ENCODE measurements at regions not wholly inside any gene's neighbourhood (a gene's known extent, or its start where the extent isn't known, plus 50 kb on each side); places are given as distances from the start of the nearest gene placed in this dataset.
"Not testable (repeated sequence)": the region's sequence is repeated elsewhere in the genome, so short reads cannot be mapped to it uniquely, and the experiment has no call there.

- no peak for DNase-seq
Observed at GRCh38 chr7:4438723-4439245, 243.3 kb upstream of the FOXK1 start.

DNA sequence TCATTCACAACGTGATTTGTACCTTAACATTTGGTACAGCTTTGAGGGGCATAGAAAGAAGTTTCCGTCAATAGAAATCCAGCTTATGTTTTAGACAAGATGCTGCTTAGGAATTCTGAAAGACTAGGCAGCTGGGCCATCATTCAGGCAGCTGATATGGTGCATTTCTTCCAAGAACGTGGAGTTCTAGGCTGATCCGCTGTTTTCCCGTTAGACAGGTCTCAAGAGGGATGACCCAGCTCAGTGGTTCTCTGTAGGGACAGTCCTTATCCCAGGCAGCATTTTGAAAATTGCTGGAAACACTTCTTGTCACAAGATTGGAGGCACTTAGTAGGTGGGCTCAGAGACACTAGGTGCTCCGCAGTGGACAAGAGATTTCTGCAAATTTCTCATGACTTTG, 242.7 kb upstream of the FOXK1 start:
- DNase-seq = no peak

DNA sequence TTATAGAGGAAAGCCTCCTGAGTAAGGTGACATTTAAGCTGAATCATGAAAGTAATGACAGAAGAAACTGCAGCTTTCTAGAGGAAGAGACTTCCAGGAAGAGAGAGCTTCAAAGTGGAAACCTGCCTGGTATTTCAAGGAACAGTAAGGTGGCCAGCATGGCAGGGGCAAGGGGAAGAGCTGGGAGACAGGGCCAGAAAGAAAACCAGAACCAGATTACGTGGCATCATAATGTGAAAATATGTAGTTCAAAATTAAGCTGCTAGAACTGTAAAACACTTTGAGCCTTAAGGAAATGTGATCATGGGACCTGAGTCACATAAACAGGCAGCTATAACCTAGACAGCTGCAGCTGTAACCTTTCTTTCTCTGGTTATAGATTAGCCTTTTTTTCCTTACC, 238.0 kb upstream of the FOXK1 start:
- DNase-seq = no peak

DNA sequence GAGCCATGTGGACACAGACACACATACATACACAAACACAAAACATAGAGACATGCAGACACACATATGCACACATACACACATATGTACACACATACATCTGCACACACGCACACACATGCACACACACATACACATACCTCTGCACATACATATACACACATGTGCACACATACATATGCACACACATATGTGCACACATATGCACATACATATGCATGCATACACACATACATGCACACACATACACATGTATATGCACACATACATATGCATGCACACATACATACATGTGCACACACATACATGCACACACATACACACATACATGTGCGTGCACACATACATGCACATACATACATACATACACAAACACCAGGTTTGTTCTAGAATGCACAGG, 236.3 kb upstream of the FOXK1 start:
- DNase-seq = no peak

- no peak for DNase-seq
Observed at GRCh38 chr7:4449263-4449662, 232.8 kb upstream of the FOXK1 start.

GRCh38 chr7:4450483-4450882, 231.6 kb upstream of the FOXK1 start:
- no peak for DNase-seq

- DNase-seq = no peak
Observed at GRCh38 chr7:4460597-4460996, 221.5 kb upstream of the FOXK1 start.

DNA sequence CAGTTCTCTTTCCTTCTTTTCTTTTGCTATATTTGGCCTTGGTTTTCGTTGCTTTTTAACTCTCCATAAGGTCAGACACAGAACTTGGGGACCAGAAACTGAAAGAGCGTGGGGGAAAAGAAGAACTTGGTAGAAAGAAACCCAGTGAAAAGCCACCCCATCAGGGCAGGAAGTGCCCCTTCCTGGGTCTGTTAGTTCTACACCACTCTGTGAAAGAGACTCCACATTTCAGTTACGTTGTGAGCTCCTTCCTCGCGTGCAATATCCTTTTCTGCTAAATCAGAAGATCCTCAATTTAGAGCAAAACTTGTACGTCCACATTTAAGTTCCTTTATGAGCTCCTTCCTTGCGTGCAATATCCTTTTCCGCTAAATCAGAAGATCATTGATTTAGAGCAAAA, 220.6 kb upstream of the FOXK1 start:
- no peak for DNase-seq

GRCh38 chr7:4468320-4469102, 213.6 kb upstream of the FOXK1 start:
- DNase-seq = no peak

- DNase-seq = no peak
Observed at GRCh38 chr7:4470246-4470645, 211.8 kb upstream of the FOXK1 start.

GRCh38 chr7:4472728-4473127, 209.4 kb upstream of the FOXK1 start:
- DNase-seq = no peak

DNA sequence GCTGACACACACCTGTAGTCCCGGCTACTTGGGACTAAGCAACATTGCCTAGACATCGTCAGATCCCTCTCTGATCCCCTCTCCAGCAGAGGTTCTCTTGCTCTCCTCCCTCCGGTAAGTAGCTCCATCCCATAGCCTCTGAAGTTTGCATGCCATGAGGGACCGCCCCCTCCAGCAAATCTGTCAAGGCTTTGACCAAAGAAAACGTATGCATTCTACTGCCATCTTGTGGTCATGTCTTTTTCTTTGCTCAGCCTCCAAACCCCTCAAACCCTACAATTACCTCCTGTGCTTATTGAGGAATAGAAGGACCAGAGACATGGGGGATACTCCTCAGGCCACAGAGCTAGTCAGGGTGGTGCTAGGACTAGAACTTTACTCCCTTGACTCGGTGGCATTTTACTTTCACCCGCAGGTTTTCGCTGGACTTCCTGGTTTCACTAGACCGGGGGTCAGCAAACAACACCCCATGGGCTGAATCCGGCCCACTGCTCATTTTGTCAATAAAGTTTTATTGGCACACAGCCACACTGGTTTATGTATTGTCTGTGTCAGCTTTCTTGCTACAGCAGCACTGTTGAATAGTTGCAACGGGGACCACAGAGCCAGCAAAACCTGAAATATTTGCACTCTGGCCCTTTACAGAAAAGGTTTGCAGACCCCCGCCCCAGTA, 202.6 kb upstream of the FOXK1 start:
- peak; percentile 83 for DNase-seq

GRCh38 chr7:4480131-4480530, 202.0 kb upstream of the FOXK1 start:
- not testable (repeated sequence) for DNase-seq

GRCh38 chr7:4483851-4484250, 198.2 kb upstream of the FOXK1 start:
- no peak for DNase-seq

DNA sequence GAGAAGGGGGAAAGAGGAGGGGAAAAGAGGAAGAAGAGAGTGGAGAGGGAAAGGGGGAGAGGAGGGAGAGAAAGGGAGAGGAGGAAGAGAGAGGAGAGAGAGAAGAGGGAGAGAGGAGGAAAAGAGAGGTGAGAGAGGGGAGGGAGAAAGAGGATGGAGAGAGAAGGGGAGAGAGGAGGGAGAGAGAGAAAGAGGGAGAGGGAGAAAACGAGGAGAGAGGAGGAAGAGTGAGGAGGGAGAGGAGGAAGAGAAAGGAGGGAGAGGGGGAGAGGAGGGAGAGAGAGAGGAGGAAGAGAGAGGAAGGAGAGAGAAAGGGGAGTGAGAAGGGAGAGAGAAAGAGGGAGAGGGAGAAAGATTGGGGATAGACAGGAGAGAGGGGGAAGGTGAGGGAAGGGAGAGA, 197.6 kb upstream of the FOXK1 start:
- no peak for DNase-seq

DNA sequence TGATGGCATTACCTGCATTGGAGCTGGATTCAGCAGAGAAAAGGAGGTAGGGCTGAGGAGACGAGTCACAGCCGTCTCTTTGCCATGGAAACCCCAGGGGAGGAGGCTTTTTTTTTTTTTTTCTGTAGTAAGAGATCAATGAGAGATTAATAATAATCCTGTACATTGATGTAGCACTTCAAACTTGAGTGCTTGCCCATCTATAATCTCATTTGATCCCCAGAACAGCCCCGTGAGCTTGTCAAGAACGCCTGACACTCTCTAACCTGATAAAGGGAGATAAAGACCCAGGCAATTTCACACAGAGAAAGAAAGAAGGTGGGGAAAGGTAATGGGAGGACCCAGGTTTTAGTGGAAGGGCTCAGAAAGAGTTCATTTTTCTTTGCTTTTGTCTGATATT, 195.2 kb upstream of the FOXK1 start:
- DNase-seq = no peak

DNA sequence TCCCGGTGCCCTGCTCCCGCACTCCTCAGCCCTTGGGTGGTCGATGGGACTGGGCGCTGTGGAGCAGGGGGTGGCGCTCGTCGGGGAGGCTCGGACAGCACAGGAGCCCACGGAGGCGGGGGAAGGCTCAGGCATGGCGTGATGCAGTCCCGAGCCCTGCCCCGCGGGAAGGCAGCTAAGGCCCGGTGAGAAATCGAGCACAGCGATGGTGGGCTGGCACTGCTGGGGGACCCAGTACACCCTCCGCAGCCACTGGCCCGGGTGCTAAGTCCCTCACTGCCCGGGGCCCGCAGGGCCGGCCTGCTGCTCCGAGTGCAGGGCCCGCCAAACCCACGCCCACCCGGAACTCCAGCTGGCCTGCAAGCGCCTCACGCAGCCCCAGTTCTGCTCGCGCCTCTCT, 185.2 kb upstream of the FOXK1 start:
- not testable (repeated sequence) for DNase-seq

DNA sequence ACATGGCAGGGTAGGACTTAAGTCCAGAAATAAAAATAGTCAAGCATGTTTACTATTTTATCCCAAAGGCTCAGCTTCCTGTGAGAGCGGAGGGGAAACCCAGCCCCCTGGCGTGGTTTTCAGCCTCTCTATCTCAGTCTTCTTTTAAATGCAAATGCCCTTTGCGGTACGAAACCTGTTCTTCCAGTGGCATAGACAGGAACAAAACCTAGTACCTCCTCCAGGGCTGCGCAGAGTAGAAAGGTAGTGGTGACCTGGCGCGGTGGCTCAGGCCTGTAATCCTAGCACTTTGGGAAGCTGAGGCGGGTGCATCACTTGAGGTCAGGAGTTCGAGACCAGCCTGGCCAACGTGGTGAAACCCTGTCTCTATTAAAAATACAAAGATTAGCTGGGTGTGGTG, 181.3 kb upstream of the FOXK1 start:
- peak; percentile 3 for DNase-seq

GRCh38 chr7:4507886-4508285, 174.2 kb upstream of the FOXK1 start:
- not testable (repeated sequence) for DNase-seq

- no peak for DNase-seq
Observed at GRCh38 chr7:4513450-4513849, 168.6 kb upstream of the FOXK1 start.

DNA sequence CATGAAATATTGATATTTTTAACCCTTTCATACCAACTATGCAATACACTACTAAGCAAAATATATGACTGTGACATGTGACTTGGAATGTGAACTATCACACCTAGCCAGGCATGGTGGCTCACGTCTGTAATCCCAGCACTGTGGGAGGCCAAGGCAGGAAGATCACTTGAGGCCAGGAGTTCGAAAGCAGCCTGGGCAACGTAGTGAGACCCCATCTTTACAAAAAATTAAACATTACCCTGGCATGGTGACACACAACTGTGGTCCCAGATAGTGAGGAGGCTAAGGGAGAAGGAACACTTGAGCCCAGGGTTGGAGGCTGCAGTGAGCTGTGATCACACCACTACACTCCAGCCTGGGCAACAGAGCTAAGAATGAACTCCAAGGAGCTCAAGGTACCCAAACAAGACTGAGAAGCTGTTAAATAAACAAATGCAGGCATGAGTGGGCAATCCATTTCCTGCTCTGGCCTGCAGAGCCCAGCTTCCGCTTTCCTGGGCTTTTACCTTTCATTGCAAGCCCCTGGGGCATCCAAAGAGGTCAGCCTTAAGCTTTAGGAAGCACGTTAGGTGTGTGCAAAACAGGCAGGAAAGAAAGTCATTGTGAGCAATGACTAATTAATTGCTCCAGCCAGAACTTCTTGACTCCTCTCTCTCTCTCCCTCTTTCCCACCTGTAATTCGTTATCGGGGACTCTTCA, 162.1 kb upstream of the FOXK1 start:
- no peak for DNase-seq

- no peak for DNase-seq
Observed at GRCh38 chr7:4523219-4523618, 158.9 kb upstream of the FOXK1 start.

GRCh38 chr7:4523873-4524272, 158.2 kb upstream of the FOXK1 start:
- DNase-seq = no peak

GRCh38 chr7:4525884-4526283, 156.2 kb upstream of the FOXK1 start:
- DNase-seq = no peak
